HG03064 (cell line): ENCODE measurements at regions not wholly inside any gene's neighbourhood (a gene's known extent, or its start where the extent isn't known, plus 50 kb on each side); places are given as distances from the start of the nearest gene placed in this dataset.
"Not testable (repeated sequence)": the region's sequence is repeated elsewhere in the genome, so short reads cannot be mapped to it uniquely, and the experiment has no call there.

Experiments
- ATAC-seq: cut with Tn5 transposase; IDR thresholded peaks from one replicate; pipeline ENCODE4 v1.9.1; 2021; ENCODE audit warnings: low read depth; ENCODE audit not compliant: unreplicated experiment

DNA sequence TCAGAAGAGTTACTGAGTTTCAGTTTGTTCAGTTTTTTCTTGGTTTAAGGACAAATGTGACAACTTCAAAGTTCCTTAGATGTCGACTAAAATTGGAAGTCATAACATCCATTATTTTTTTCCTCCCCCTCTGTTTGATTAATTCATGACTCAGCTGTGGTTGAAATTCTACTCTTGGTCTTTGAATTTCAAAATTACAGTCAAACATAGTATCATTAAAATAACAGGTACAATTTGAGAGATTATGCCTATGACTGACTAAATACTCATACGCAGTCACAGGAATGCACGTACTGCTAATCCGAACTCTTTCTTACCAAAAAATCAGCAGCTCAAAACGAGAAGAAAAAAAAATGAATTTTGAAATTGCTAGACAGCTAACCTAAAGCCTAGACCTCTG lies 1434.8 kb downstream of the RAPGEF2 start:
- no peak for ATAC-seq

GRCh38 chr4:160546201-160546600 lies 1443.3 kb downstream of the RAPGEF2 start:
- ATAC-seq = no peak

- not testable (repeated sequence) for ATAC-seq
Observed at GRCh38 chr4:160549951-160550519, 1447.2 kb downstream of the RAPGEF2 start.

DNA sequence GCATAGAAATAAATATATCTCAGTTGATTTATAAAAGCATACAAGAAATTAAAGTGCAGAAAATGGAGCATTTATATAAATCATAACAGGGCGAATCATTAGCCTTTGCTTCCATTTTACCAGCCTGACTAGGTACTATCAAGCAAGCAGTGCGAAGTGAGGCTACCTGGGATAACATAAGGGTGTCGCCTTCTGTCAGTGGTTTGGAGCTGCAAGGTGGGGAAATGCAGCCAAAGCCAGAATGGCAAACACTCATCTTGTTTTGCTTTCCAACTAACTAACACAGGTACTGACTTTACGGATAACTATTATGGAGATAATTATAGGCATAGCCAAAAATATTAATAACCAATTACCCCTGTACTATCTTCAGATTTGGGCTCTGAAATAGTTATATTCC lies 1459.8 kb downstream of the RAPGEF2 start:
- no peak for ATAC-seq

DNA sequence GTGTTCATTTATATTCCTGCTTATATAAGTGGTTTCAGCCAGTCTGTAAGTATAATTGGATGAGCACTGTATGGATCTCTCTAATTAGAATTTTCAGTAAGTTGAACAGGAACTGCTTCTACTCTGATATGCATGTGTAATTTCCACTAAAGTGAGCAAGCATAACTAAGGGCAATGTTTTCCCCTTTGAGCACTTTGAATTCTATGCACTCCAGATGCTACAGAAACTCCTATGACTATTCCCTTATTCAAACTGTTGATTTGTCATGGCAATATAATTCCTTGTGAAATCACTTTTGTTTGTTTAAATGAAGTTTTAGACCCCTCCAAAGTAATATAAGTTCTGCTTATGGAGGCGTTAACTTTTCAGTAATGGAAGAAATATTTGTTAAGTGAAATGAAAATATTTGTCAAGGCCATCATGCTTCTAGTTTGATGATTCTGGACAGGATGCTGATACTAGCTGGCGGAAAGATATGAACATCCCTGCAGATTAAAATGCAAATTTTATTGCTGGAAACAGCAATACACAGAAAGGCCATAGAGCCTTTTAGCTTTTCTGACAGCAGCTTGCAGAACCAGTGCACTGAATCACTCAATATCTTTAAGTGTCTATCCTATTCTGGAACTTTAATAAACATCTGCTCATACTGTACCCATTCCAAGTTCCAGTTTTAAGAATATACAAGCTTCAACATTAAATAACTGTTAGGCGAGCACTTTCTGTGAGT lies 1460.8 kb downstream of the RAPGEF2 start:
- ATAC-seq = no peak

DNA sequence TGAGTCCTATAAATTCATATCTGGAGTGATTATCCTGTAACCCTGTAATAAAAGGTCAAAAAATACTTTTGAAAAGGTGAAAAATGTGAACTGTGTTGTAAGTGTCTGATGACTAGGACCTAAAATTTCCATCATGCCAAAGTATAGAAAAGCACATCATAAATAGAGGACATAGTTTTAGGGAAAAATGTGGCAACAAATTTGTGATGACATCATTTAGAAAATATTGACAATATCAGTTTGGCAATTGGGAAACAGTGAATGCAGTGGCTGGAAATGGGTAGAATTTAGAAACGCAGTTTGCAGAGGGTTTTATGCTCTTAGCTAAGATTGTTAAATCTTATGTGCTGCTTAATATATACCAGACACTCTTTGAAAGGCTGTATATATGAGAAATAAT lies 1464.8 kb downstream of the RAPGEF2 start:
- no peak for ATAC-seq

GRCh38 chr4:160570271-160570670 lies 1467.4 kb downstream of the RAPGEF2 start:
- no peak for ATAC-seq

DNA sequence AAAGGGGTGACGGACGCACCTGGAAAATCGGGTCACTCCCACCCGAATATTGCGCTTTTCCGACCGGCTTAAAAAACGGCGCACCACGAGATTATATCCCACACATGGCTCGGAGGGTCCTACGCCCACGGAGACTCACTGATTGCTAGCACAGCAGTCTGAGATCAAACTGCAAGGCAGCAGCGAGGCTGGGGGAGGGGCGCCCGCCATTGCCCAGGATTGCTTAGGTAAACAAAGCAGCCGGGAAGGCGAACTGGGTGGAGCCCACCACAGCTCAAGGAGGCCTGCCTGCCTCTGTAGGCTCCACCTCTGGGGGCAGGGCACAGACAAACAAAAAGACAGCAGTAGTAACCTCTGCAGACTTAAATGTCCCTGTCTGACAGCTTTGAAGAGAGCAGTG lies 1471.4 kb downstream of the RAPGEF2 start:
- ATAC-seq = not testable (repeated sequence)

- ATAC-seq = no peak
Observed at GRCh38 chr4:160580581-160580980, 1477.7 kb downstream of the RAPGEF2 start.

DNA sequence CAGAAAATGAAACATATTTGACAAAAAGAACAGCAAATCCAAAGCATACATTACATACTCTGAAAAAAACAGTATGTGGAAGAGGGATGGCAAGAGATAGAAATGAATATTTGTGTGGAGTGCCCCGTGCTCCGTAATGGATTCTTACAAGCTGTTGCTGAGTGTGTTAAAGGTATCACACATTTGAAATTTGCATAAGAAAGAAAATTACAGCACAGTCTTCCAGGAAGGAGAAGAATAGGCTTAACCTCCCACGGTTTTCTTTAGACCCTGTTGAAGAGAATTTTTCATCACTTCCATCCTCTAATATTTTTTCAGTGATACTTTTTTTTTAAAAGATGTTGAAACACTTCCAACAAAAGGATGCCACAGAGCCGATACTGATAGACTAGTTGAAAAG lies 1489.4 kb downstream of the RAPGEF2 start:
- no peak for ATAC-seq

DNA sequence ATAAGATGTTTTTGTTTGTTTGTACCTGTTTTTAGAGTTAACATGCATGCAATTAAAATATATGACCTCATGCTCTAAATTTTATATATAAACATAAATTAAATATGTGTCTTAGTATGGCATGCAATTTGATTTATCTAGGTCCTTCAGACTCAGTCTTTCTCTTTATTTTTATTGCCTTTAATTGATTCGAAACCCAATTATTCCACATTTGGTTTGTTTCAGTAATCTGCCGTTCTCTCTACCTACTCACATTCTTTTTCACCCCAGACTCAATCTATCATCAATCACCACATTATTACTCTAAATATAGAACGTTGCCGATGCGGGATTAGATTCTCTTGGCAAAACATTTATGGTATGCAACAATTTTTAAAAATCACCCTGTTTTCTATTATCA lies 1492.8 kb downstream of the RAPGEF2 start:
- no peak for ATAC-seq

- no peak for ATAC-seq
Observed at GRCh38 chr4:160604541-160604940, 1501.7 kb downstream of the RAPGEF2 start.

GRCh38 chr4:160611181-160611580 lies 1508.3 kb downstream of the RAPGEF2 start:
- no peak for ATAC-seq

DNA sequence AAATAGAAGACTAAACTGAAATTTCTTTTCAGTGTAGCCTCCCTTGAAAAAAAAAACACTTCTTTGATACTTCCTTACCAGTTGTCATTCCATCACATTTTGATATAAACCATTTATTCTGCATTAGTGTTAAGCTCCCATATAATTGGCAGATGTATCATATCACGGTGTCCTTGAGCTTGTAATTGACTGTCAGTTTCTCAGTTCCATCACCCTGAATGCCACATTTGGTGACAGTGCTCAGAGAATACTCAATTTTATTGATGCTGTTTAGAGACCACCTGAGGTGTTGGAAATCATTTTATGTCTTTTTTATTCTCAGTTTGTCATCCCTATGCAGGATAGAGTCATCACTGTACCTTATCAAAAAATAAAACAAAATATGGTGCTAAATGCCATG lies 1528.2 kb downstream of the RAPGEF2 start:
- no peak for ATAC-seq

DNA sequence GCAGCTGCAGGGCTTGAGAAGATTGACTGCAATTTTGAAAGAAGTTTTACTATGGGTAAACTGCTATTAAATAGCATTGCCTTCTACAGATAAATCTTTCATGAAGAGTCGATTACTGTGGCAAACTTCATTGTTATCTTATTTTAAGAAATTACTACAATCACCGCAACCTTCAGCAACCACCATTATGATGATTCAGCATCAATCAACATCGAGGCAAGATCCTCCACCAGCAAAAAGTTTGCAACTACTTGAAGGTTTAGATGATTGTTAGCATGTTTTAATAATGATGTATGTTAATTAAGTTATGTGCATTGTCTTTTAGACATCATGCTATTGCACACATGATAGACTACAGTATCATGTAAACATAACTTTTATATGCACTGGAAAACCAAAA lies 1511.0 kb downstream of the FSTL5 start:
- no peak for ATAC-seq

- ATAC-seq = no peak
Observed at GRCh38 chr4:160675550-160675949, 1488.2 kb downstream of the FSTL5 start.

- ATAC-seq = no peak
Observed at GRCh38 chr4:160685729-160686128, 1478.1 kb downstream of the FSTL5 start.

GRCh38 chr4:160701671-160702070 lies 1462.1 kb downstream of the FSTL5 start:
- no peak for ATAC-seq

GRCh38 chr4:160709026-160709425 lies 1454.8 kb downstream of the FSTL5 start:
- no peak for ATAC-seq

- no peak for ATAC-seq
Observed at GRCh38 chr4:160709546-160709945, 1454.3 kb downstream of the FSTL5 start.

DNA sequence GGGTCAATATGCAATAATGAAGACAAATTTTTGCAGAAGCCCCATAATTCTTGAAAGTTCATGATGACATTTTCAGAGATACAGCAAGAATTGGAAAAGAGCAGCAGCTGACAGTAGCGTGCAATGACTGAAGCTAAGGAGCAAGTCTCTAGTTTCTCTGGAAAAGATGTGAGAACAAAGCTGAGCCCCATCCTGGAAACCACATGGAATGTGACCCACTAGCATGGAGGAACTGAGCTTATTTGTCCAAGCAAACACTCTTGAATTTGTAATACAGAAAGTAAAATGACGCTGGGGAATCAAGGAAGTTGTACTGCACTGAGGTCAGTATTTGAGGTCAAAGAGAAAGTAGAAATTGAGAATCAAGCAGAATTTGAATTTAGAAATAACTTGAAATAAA lies 1447.2 kb downstream of the FSTL5 start:
- no peak for ATAC-seq

- ATAC-seq = no peak
Observed at GRCh38 chr4:160717848-160718247, 1446.0 kb downstream of the FSTL5 start.
